ENCODE measurements at regions not wholly inside any gene's neighbourhood (a gene's known extent, or its start where the extent isn't known, plus 50 kb on each side); places are given as distances from the start of the nearest gene placed in this dataset.

- Mint-ChIP-seq H3K36me3 (no peaks in the 10 kb centered on the region), H3K27me3 (no peaks in the 10 kb centered on the region), H3K4me3 (no peak overlapping the region), H3K4me1 (no peaks in the 10 kb centered on the region), H3K27ac (no peak overlapping the region), H3K9me3 (peaks cover 2 to 14% (median 7%) of the 10 kb centered on the region in 7 donors)
- ATAC-seq (ENCODE audit: low read depth in 2 of 2) (no peak), DNase-seq (no peak)
These were observed 730.9 kb upstream of the TYRP1 start for GRCh38 chr9:11962327-11962726.

GRCh38 chr9:11966786-11967185 is 726.4 kb upstream of the TYRP1 start:
- DNase-seq (no peak), ATAC-seq (ENCODE audit: low read depth in 2 of 2) (no peak)
- Mint-ChIP-seq H3K27me3 (no peaks in the 10 kb centered on the region), H3K27ac (no peak overlapping the region), H3K9me3 (peaks cover 0 to 7% (median 4%) of the 10 kb centered on the region in 7 donors), H3K4me1 (no peaks in the 10 kb centered on the region), H3K36me3 (no peaks in the 10 kb centered on the region), H3K4me3 (no peak overlapping the region)

- Mint-ChIP-seq H3K4me1 (no peaks in the 10 kb centered on the region), H3K27ac (no peak overlapping the region), H3K4me3 (no peak overlapping the region), H3K36me3 (no peaks in the 10 kb centered on the region), H3K27me3 (no peaks in the 10 kb centered on the region), H3K9me3 (peaks cover 0 to 7% (median 2%) of the 10 kb centered on the region in 7 donors)
- ATAC-seq (ENCODE audit: low read depth in 2 of 2) (no peak), DNase-seq (no peak)
These were observed 724.6 kb upstream of the TYRP1 start for GRCh38 chr9:11968631-11969030.

GRCh38 chr9:11973011-11973410 is 720.2 kb upstream of the TYRP1 start:
- Mint-ChIP-seq H3K27me3 (no peaks in the 10 kb centered on the region), H3K9me3 (peaks cover 0 to 4% (median 0%) of the 10 kb centered on the region in 7 donors), H3K36me3 (no peaks in the 10 kb centered on the region), H3K4me1 (no peaks in the 10 kb centered on the region), H3K4me3 (no peak overlapping the region), H3K27ac (no peak overlapping the region)
- no peak for DNase-seq
- no peak for ATAC-seq (ENCODE audit: low read depth in 2 of 2)

- Mint-ChIP-seq H3K4me1 (no peaks in the 10 kb centered on the region), H3K27ac (no peak overlapping the region), H3K4me3 (no peak overlapping the region), H3K27me3 (no peaks in the 10 kb centered on the region), H3K36me3 (no peaks in the 10 kb centered on the region), H3K9me3 (peaks cover 0 to 7% (median 0%) of the 10 kb centered on the region in 7 donors)
- ATAC-seq (ENCODE audit: low read depth in 2 of 2) (no peak), DNase-seq (no peak)
These were observed 719.7 kb upstream of the TYRP1 start for GRCh38 chr9:11973511-11973910.

GRCh38 chr9:11992866-11993265 is 700.3 kb upstream of the TYRP1 start:
- Mint-ChIP-seq H3K4me1 (no peaks in the 10 kb centered on the region), H3K27me3 (no peaks in the 10 kb centered on the region), H3K9me3 (peaks cover 0 to 7% (median 3%) of the 10 kb centered on the region in 7 donors), H3K27ac (no peak overlapping the region), H3K36me3 (no peaks in the 10 kb centered on the region), H3K4me3 (peak overlapping the region in 1 of 8 donors; percentile 44)
- ATAC-seq (ENCODE audit: low read depth in 2 of 2) (no peak), DNase-seq (no peak)

GRCh38 chr9:12014488-12014887 is 678.7 kb upstream of the TYRP1 start:
- Mint-ChIP-seq H3K36me3 (no peaks in the 10 kb centered on the region), H3K27me3 (no peaks in the 10 kb centered on the region), H3K9me3 (peaks cover 3 to 46% (median 21%) of the 10 kb centered on the region in 7 donors), H3K4me3 (no peak overlapping the region), H3K27ac (no peak overlapping the region), H3K4me1 (no peaks in the 10 kb centered on the region)
- DNase-seq = no peak
- no peak for ATAC-seq (ENCODE audit: low read depth in 2 of 2)

GRCh38 chr9:12054235-12054634 is 639.0 kb upstream of the TYRP1 start:
- Mint-ChIP-seq H3K4me1 (no peaks in the 10 kb centered on the region), H3K27me3 (no peaks in the 10 kb centered on the region), H3K4me3 (no peak overlapping the region), H3K36me3 (no peaks in the 10 kb centered on the region), H3K9me3 (peaks cover 4 to 22% (median 6%) of the 10 kb centered on the region in 7 donors), H3K27ac (peak overlapping the region in 1 of 6 donors; percentile 79)
- ATAC-seq (ENCODE audit: low read depth in 2 of 2) (no peak), DNase-seq (no peak)

GRCh38 chr9:12056874-12057273 is 636.3 kb upstream of the TYRP1 start:
- Mint-ChIP-seq H3K4me1 (no peaks in the 10 kb centered on the region), H3K9me3 (peaks cover 4 to 24% (median 8%) of the 10 kb centered on the region in 7 donors)
- no peak for ATAC-seq (ENCODE audit: low read depth in 2 of 2)

GRCh38 chr9:12060067-12060466 is 633.1 kb upstream of the TYRP1 start:
- no peaks in the 10 kb centered on the region for H3K27me3 Mint-ChIP-seq
- DNase-seq (no peak), ATAC-seq (ENCODE audit: low read depth in 2 of 2) (no peak)
- H3K36me3 Mint-ChIP-seq = no peaks in the 10 kb centered on the region
- no peak overlapping the region for H3K4me3 Mint-ChIP-seq
- H3K27ac Mint-ChIP-seq = no peak overlapping the region
- peaks cover 0 to 14% (median 3%) of the 10 kb centered on the region in 7 donors for H3K9me3 Mint-ChIP-seq
- H3K4me1 Mint-ChIP-seq = no peaks in the 10 kb centered on the region

More at GRCh38 chr9:12056874-12057273, 636.3 kb upstream of the TYRP1 start:
- no peak overlapping the region for H3K27ac Mint-ChIP-seq
- no peak overlapping the region for H3K4me3 Mint-ChIP-seq
- no peak for DNase-seq
- H3K36me3 Mint-ChIP-seq = no peaks in the 10 kb centered on the region
- H3K27me3 Mint-ChIP-seq = no peaks in the 10 kb centered on the region

- peaks cover 0 to 12% (median 3%) of the 10 kb centered on the region in 7 donors for H3K9me3 Mint-ChIP-seq
These were observed 632.4 kb upstream of the TYRP1 start for GRCh38 chr9:12060811-12061210.

GRCh38 chr9:12065050-12065449 is 628.1 kb upstream of the TYRP1 start:
- no peaks in the 10 kb centered on the region for H3K4me1 Mint-ChIP-seq
- no peaks in the 10 kb centered on the region for H3K27me3 Mint-ChIP-seq
- ATAC-seq (ENCODE audit: low read depth in 2 of 2) = no peak

More at GRCh38 chr9:12060811-12061210, 632.4 kb upstream of the TYRP1 start:
- ATAC-seq (ENCODE audit: low read depth in 2 of 2) (no peak), DNase-seq (no peak)
- Mint-ChIP-seq H3K4me1 (no peaks in the 10 kb centered on the region), H3K27me3 (no peaks in the 10 kb centered on the region), H3K27ac (no peak overlapping the region), H3K4me3 (no peak overlapping the region), H3K36me3 (no peaks in the 10 kb centered on the region)

GRCh38 chr9:12065686-12066085 is 627.5 kb upstream of the TYRP1 start:
- DNase-seq (no peak), ATAC-seq (ENCODE audit: low read depth in 2 of 2) (no peak)
- Mint-ChIP-seq H3K4me3 (no peak overlapping the region), H3K4me1 (no peaks in the 10 kb centered on the region), H3K9me3 (peaks cover 0 to 4% (median 0%) of the 10 kb centered on the region in 7 donors), H3K36me3 (no peaks in the 10 kb centered on the region), H3K27me3 (no peaks in the 10 kb centered on the region), H3K27ac (no peak overlapping the region)

More at GRCh38 chr9:12065050-12065449, 628.1 kb upstream of the TYRP1 start:
- H3K36me3 Mint-ChIP-seq = no peaks in the 10 kb centered on the region
- DNase-seq = no peak
- peaks cover 0 to 4% (median 0%) of the 10 kb centered on the region in 7 donors for H3K9me3 Mint-ChIP-seq
- H3K4me3 Mint-ChIP-seq = no peak overlapping the region
- H3K27ac Mint-ChIP-seq = no peak overlapping the region

GRCh38 chr9:12066455-12067035 is 626.6 kb upstream of the TYRP1 start:
- no peaks in the 10 kb centered on the region for H3K4me1 Mint-ChIP-seq
- H3K4me3 Mint-ChIP-seq = no peak overlapping the region
- H3K27me3 Mint-ChIP-seq = no peaks in the 10 kb centered on the region
- H3K27ac Mint-ChIP-seq = no peak overlapping the region
- H3K9me3 Mint-ChIP-seq = peaks cover 0 to 4% (median 2%) of the 10 kb centered on the region in 7 donors
- H3K36me3 Mint-ChIP-seq = no peaks in the 10 kb centered on the region
- ATAC-seq (ENCODE audit: low read depth in 2 of 2) = no peak
- no peak for DNase-seq

GRCh38 chr9:12069366-12069765 is 623.8 kb upstream of the TYRP1 start:
- Mint-ChIP-seq H3K27me3 (no peaks in the 10 kb centered on the region), H3K36me3 (no peaks in the 10 kb centered on the region)

More at GRCh38 chr9:12069366-12069765, 623.8 kb upstream of the TYRP1 start:
- ATAC-seq (ENCODE audit: low read depth in 2 of 2) = no peak
- Mint-ChIP-seq H3K27ac (no peak overlapping the region), H3K4me3 (no peak overlapping the region), H3K9me3 (peaks cover 0 to 7% (median 2%) of the 10 kb centered on the region in 7 donors), H3K4me1 (no peaks in the 10 kb centered on the region)
- no peak for DNase-seq

All from naive B cell (primary cell).